ENCODE measurements at regions not wholly inside any gene's neighbourhood (a gene's known extent, or its start where the extent isn't known, plus 50 kb on each side); places are given as distances from the start of the nearest gene placed in this dataset.

DNA sequence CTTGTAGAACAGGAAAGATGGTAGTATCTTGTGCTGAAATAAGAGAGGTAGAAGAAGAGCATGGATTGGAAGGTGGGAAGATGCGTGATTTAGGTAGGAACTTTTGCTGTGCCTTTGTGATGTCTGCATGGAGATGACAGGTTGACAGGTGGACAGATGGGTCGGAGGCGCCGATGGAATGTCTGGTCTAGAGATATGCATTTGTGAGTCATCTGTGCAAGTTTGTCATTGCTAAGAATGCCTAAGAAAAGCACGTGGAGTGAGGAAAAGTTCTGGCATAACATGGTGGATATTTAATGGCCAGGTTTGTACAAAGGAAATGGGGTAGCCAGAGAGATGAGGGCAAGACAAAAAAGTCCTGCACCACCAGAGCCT is 76.0 kb upstream of the ARMC3 start:
- ChIA-PET POLR2A (ENCODE audit: unreplicated experiment) (no interaction called here), CTCF (no interaction called here)
- no peak for DNase-seq
- Histone ChIP-seq H3K79me2 (ENCODE audit: low read depth) (no peaks in the 10 kb centered on the region), H3K9me2 (ENCODE audit: insufficient read depth) (no peaks in the 10 kb centered on the region), H2AFZ (no peak overlapping the region), H3K4me2 (no peak overlapping the region), H3K9me3 (ENCODE audit: insufficient read depth, low read depth) (no peaks in the 10 kb centered on the region), H4K20me1 (ENCODE audit: insufficient read depth) (no peaks in the 10 kb centered on the region), H3K27me3 (ENCODE audit: insufficient read depth, low read depth) (no peaks in the 10 kb centered on the region), H3K27ac (no peak overlapping the region), H3K4me1 (replicated peaks; ENCODE audit: insufficient read depth) (no peaks in the 10 kb centered on the region), H3K36me3 (ENCODE audit: low read depth) (no peaks in the 10 kb centered on the region), H3K4me3 (no peak overlapping the region), H3F3A (ENCODE audit: insufficient read depth, low read depth) (no peaks in the 10 kb centered on the region)
- BruUV-seq (replicated peaks): no TSS peak
- no peak for TF ChIP-seq EZH2 (IDR thresholded peaks at IDR 0.05; ENCODE audit: low read depth)
- TF ChIP-seq, protein P1, sequence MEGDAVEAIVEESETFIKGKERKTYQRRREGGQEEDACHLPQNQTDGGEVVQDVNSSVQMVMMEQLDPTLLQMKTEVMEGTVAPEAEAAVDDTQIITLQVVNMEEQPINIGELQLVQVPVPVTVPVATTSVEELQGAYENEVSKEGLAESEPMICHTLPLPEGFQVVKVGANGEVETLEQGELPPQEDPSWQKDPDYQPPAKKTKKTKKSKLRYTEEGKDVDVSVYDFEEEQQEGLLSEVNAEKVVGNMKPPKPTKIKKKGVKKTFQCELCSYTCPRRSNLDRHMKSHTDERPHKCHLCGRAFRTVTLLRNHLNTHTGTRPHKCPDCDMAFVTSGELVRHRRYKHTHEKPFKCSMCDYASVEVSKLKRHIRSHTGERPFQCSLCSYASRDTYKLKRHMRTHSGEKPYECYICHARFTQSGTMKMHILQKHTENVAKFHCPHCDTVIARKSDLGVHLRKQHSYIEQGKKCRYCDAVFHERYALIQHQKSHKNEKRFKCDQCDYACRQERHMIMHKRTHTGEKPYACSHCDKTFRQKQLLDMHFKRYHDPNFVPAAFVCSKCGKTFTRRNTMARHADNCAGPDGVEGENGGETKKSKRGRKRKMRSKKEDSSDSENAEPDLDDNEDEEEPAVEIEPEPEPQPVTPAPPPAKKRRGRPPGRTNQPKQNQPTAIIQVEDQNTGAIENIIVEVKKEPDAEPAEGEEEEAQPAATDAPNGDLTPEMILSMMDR (conservative IDR thresholded peaks at IDR 0.05): no peak
- intact Hi-C loops (cut with micrococcal nuclease; ENCODE audit: unreplicated experiment): no loop called here

DNA sequence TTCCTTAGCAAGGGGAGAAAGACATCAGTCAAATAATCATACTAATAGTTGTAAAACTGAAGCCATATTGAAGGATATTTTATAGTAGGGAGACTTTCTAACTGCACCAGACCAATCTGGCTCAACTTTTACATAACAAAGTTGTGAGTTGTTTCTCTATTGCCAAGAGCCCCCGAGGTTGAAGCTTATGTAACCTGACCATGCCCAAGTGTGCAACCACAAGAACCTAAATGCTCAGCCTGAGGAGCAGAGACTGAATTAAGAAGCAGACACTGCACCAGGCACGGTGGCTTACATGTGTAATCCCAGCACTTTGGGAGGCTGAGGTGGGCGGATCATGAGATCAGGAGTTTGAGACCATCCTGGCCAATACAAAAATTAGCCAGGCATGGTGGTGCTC is 77.3 kb upstream of the ARMC3 start:
- no peak for DNase-seq
- ChIA-PET CTCF (no interaction called here), POLR2A (ENCODE audit: unreplicated experiment) (no interaction called here)
- no TSS peak for BruUV-seq (replicated peaks)
- no peaks in the 10 kb centered on the region for H3K27me3 ChIP-seq (ENCODE audit: insufficient read depth, low read depth)
- H2AFZ ChIP-seq: no peak overlapping the region
- intact Hi-C loops (cut with micrococcal nuclease; ENCODE audit: unreplicated experiment): no loop called here
- no peaks in the 10 kb centered on the region for H4K20me1 ChIP-seq (ENCODE audit: insufficient read depth)
- no peaks in the 10 kb centered on the region for H3K36me3 ChIP-seq (ENCODE audit: low read depth)
- no peaks in the 10 kb centered on the region for H3K79me2 ChIP-seq (ENCODE audit: low read depth)
- no peak overlapping the region for H3K4me2 ChIP-seq
- H3K4me3 ChIP-seq: no peak overlapping the region
- no peaks in the 10 kb centered on the region for H3K9me3 ChIP-seq (ENCODE audit: insufficient read depth, low read depth)
- TF ChIP-seq, protein P1 (conservative IDR thresholded peaks at IDR 0.05): no peak
- H3F3A ChIP-seq (ENCODE audit: insufficient read depth, low read depth): no peaks in the 10 kb centered on the region
- H3K4me1 ChIP-seq (replicated peaks; ENCODE audit: insufficient read depth): no peaks in the 10 kb centered on the region
- H3K9me2 ChIP-seq (ENCODE audit: insufficient read depth): no peaks in the 10 kb centered on the region
- no peak overlapping the region for H3K27ac ChIP-seq

DNA sequence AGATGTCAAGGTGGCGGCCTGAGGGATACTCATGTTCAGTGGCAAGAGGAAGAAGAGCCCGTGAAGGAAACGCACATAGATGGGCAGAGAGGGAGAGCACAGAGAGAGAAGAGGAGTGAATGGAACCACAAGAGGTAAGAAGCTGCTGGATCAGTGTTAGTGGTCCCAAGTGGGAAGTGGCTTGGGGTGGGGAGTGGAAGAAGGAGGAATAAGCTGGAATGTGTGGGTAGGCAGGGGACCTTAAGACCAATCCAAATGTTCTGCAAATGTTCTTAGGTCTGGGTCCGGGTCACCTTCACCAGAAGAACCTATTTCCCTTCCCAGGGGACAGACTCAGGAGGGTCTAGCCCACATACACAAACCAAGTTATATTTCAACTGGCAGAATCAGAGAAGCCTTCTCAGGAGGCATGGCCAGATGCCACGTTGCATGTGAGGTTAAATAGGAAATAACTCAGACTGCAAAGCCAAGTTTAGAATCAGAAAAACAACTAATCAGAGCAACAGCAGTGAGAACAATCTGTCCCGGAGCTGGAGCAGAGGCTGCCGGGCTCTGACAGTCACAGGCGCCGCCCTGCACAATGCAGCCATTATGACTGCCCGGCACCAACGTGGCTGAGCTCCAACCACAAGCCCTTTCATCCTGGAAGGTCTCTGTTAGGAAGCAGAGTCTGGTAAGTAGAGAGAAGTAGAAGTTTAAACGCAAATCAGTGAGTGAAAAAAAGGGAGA is 78.6 kb upstream of the ARMC3 start:
- TF ChIP-seq, protein P1 (conservative IDR thresholded peaks at IDR 0.05): no peak
- TF ChIP-seq EZH2 (IDR thresholded peaks at IDR 0.05; ENCODE audit: low read depth): no peak
- no peaks in the 10 kb centered on the region for H3F3A ChIP-seq (ENCODE audit: insufficient read depth, low read depth)
- H4K20me1 ChIP-seq (ENCODE audit: insufficient read depth): no peaks in the 10 kb centered on the region
- no peak overlapping the region for H3K4me3 ChIP-seq
- no TSS peak for BruUV-seq (replicated peaks)
- H3K27me3 ChIP-seq (ENCODE audit: insufficient read depth, low read depth): no peaks in the 10 kb centered on the region
- no peaks in the 10 kb centered on the region for H3K4me1 ChIP-seq (replicated peaks; ENCODE audit: insufficient read depth)
- intact Hi-C loops (cut with micrococcal nuclease; ENCODE audit: unreplicated experiment): no loop called here
- H3K9me2 ChIP-seq (ENCODE audit: insufficient read depth): no peaks in the 10 kb centered on the region
- H3K36me3 ChIP-seq (ENCODE audit: low read depth): no peaks in the 10 kb centered on the region
- H3K79me2 ChIP-seq (ENCODE audit: low read depth): no peaks in the 10 kb centered on the region
- no peak for DNase-seq
- no peak overlapping the region for H3K27ac ChIP-seq
- H3K9me3 ChIP-seq (ENCODE audit: insufficient read depth, low read depth): no peaks in the 10 kb centered on the region
- no peak overlapping the region for H2AFZ ChIP-seq
- ChIA-PET CTCF (no interaction called here), POLR2A (ENCODE audit: unreplicated experiment) (no interaction called here)
- H3K4me2 ChIP-seq: no peak overlapping the region

Measured in PC-9 (cell line).